NCI-H146 (cell line): ENCODE measurements at regions not wholly inside any gene's neighbourhood (a gene's known extent, or its start where the extent isn't known, plus 50 kb on each side); places are given as distances from the start of the nearest gene placed in this dataset.

Source experiments
- DNase-seq: peaks from one replicate; lab custom pipeline; 2025; lab: John Stamatoyannopoulos, UW

- DNase-seq: no peak
Measured at GRCh38 chr12:81957631-81958030, 198.5 kb upstream of the PPFIA2 start.

- no peak for DNase-seq
Measured at GRCh38 chr12:81956468-81956860, 197.3 kb upstream of the PPFIA2 start.

GRCh38 chr12:81953541-81953940 is 194.4 kb upstream of the PPFIA2 start:
- DNase-seq: no peak

GRCh38 chr12:81950871-81951270 is 191.7 kb upstream of the PPFIA2 start:
- no peak for DNase-seq

GRCh38 chr12:81949841-81950308 is 190.7 kb upstream of the PPFIA2 start:
- peak; percentile 66 for DNase-seq

GRCh38 chr12:81949416-81949815 is 190.3 kb upstream of the PPFIA2 start:
- peak; percentile 68 for DNase-seq

- DNase-seq: no peak
Measured at GRCh38 chr12:81944886-81945285, 185.7 kb upstream of the PPFIA2 start.

- no peak for DNase-seq
Measured at GRCh38 chr12:81942594-81942993, 183.4 kb upstream of the PPFIA2 start.

GRCh38 chr12:81930037-81930436 is 170.9 kb upstream of the PPFIA2 start:
- no peak for DNase-seq

GRCh38 chr12:81896771-81897170 is 137.6 kb upstream of the PPFIA2 start:
- peak; percentile 6 for DNase-seq

GRCh38 chr12:81888961-81889360 is 129.8 kb upstream of the PPFIA2 start:
- no peak for DNase-seq

GRCh38 chr12:81888106-81888740 is 129.1 kb upstream of the PPFIA2 start:
- DNase-seq: no peak

- DNase-seq: no peak
Measured at GRCh38 chr12:81874586-81874985, 115.4 kb upstream of the PPFIA2 start.

GRCh38 chr12:81874166-81874565 is 115.0 kb upstream of the PPFIA2 start:
- peak; percentile 67 for DNase-seq

GRCh38 chr12:81872400-81872799 is 113.2 kb upstream of the PPFIA2 start:
- DNase-seq: no peak

- DNase-seq: no peak
Measured at GRCh38 chr12:81866081-81866480, 106.9 kb upstream of the PPFIA2 start.

- no peak for DNase-seq
Measured at GRCh38 chr12:81863406-81863805, 104.3 kb upstream of the PPFIA2 start.

- no peak for DNase-seq
Measured at GRCh38 chr12:81859521-81859920, 100.4 kb upstream of the PPFIA2 start.

- no peak for DNase-seq
Measured at GRCh38 chr12:81843599-81843998, 84.4 kb upstream of the PPFIA2 start.

GRCh38 chr12:81835783-81836182 is 76.6 kb upstream of the PPFIA2 start:
- DNase-seq: no peak

- no peak for DNase-seq
Measured at GRCh38 chr12:81819991-81820633, 61.0 kb upstream of the PPFIA2 start.

GRCh38 chr12:81815611-81816010 is 56.5 kb upstream of the PPFIA2 start:
- DNase-seq: no peak

- no peak for DNase-seq
Measured at GRCh38 chr12:81811778-81812125, 52.6 kb upstream of the PPFIA2 start.
